ENCODE measurements at regions not wholly inside any gene's neighbourhood (a gene's known extent, or its start where the extent isn't known, plus 50 kb on each side); places are given as distances from the start of the nearest gene placed in this dataset.

GRCh38 chr3:46089237-46090011 is 62.1 kb upstream of the XCR1 start:
- no peak for TF ChIP-seq CTCF (IDR thresholded peaks at IDR 0.05; ENCODE audit: control extremely low read depth, extremely low read depth, low read depth, missing control alignments)
- CTCF ChIA-PET = interaction anchor here (0.7 to 17.6 kb wide), 8 partner anchors 10 to 289 kb away, joined by 3 to 377 read pairs (median 8); partner anchors contain the start of genes CCR1 and CXCR6

GRCh38 chr3:46087871-46088270 is 60.6 kb upstream of the XCR1 start:
- peak; percentile 35 for TF ChIP-seq CTCF (IDR thresholded peaks at IDR 0.05; ENCODE audit: control extremely low read depth, extremely low read depth, low read depth, missing control alignments)
- POLR2A ChIA-PET = no interaction called here
- CTCF ChIA-PET = interaction anchor here (0.8 to 17.6 kb wide), 10 partner anchors 9 to 326 kb away, joined by 3 to 377 read pairs (median 4); partner anchors contain the start of genes CCR1 and CXCR6
- DNase-seq (ENCODE audit: extremely low spot score) = no peak

More at GRCh38 chr3:46089237-46090011, 62.1 kb upstream of the XCR1 start:
- POLR2A ChIA-PET = no interaction called here
- peak; percentile 71 for DNase-seq (ENCODE audit: extremely low spot score)

GRCh38 chr3:46086986-46087385 is 59.7 kb upstream of the XCR1 start:
- TF ChIP-seq CTCF (IDR thresholded peaks at IDR 0.05; ENCODE audit: control extremely low read depth, extremely low read depth, low read depth, missing control alignments) = no peak
- ChIA-PET POLR2A (no interaction called here), CTCF (interaction anchor here (0.8 to 17.6 kb wide), 11 partner anchors 8 to 325 kb away, joined by 3 to 377 read pairs (median 4); partner anchors contain the start of genes CCR1 and CXCR6)
- no peak for DNase-seq (ENCODE audit: extremely low spot score)

- POLR2A ChIA-PET = no interaction called here
- CTCF ChIA-PET = interaction anchor here (0.9 to 17.6 kb wide), 8 partner anchors 7 to 429 kb away, joined by 3 to 377 read pairs (median 5); partner anchors contain the start of genes CCR1 and CXCR6
Measured at GRCh38 chr3:46086083-46086437, 58.8 kb upstream of the XCR1 start.

GRCh38 chr3:46085421-46086082 is 58.3 kb upstream of the XCR1 start:
- no peak for TF ChIP-seq CTCF (IDR thresholded peaks at IDR 0.05; ENCODE audit: control extremely low read depth, extremely low read depth, low read depth, missing control alignments)
- ChIA-PET POLR2A (interaction anchor here (0.7 kb wide), 1 partner anchor 1218 kb away, joined by 5 read pairs; no protein-coding TSS in a partner anchor), CTCF (interaction anchor here (0.9 to 17.6 kb wide), 10 partner anchors 7 to 429 kb away, joined by 3 to 377 read pairs (median 4); partner anchors contain the start of genes CCR1 and CXCR6)
- no peak for DNase-seq (ENCODE audit: extremely low spot score)

More at GRCh38 chr3:46086083-46086437, 58.8 kb upstream of the XCR1 start:
- no peak for DNase-seq (ENCODE audit: extremely low spot score)
- TF ChIP-seq CTCF (IDR thresholded peaks at IDR 0.05; ENCODE audit: control extremely low read depth, extremely low read depth, low read depth, missing control alignments) = no peak

GRCh38 chr3:46083956-46084355 is 56.7 kb upstream of the XCR1 start:
- POLR2A ChIA-PET = no interaction called here
- no peak for DNase-seq (ENCODE audit: extremely low spot score)

More at GRCh38 chr3:46083956-46084355, 56.7 kb upstream of the XCR1 start:
- no peak for TF ChIP-seq CTCF (IDR thresholded peaks at IDR 0.05; ENCODE audit: control extremely low read depth, extremely low read depth, low read depth, missing control alignments)
- CTCF ChIA-PET = interaction anchor here (0.9 to 17.6 kb wide), 12 partner anchors 9 to 572 kb away, joined by 3 to 377 read pairs (median 3); partner anchors contain the start of gene CXCR6
